SH-SY5Y (cell line): ENCODE measurements at regions not wholly inside any gene's neighbourhood (a gene's known extent, or its start where the extent isn't known, plus 50 kb on each side); places are given as distances from the start of the nearest gene placed in this dataset.

Experiments used
- GATA2 ChIP-seq: IDR thresholded peaks from 2 replicates; pipeline ENCODE4 v1.6.1; 2011; ENCODE audit warnings: mild to moderate bottlenecking, low read depth, low read length
- GATA3 ChIP-seq: IDR thresholded peaks from 2 replicates; pipeline ENCODE4 v1.6.1; 2011; ENCODE audit warnings: low read depth, mild to moderate bottlenecking, low read length, moderate library complexity

DNA sequence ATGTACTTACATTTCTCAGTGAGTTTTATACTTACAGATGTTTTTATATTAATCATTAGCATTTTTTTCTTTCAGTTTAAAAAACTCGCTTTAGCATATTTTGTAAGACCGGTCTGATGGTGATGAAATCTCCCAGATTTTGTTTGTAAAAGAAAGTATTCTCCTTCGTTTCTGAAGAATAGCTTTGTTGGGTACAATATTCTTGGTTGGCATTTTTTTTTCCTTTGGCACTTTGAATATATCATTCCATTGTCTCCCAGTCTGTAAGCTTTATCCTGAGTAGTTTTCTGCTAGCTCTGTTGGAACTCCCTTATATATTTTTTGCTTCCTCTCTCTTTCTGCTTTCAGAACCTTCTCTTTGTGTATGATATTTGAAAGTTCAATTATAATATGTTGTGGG lies 412.6 kb downstream of the RASEF start:
- TF ChIP-seq GATA2 (no peak), GATA3 (no peak)
